ENCODE measurements at regions not wholly inside any gene's neighbourhood (a gene's known extent, or its start where the extent isn't known, plus 50 kb on each side); places are given as distances from the start of the nearest gene placed in this dataset.
"Not testable (repeated sequence)": the region's sequence is repeated elsewhere in the genome, so short reads cannot be mapped to it uniquely, and the experiment has no call there.

- no peak for DNase-seq (ENCODE audit: low read depth)
Observed at GRCh38 chr2:129820908-129821307, 158.6 kb upstream of the RAB6C start.

- no peak for DNase-seq (ENCODE audit: low read depth)
Observed at GRCh38 chr2:129821445-129821844, 158.0 kb upstream of the RAB6C start.

- no peak for DNase-seq (ENCODE audit: low read depth)
Observed at GRCh38 chr2:129823044-129823443, 156.4 kb upstream of the RAB6C start.

GRCh38 chr2:129827311-129828090 lies 152.0 kb upstream of the RAB6C start:
- no peak for DNase-seq (ENCODE audit: low read depth)

GRCh38 chr2:129828792-129829191 lies 150.7 kb upstream of the RAB6C start:
- no peak for DNase-seq (ENCODE audit: low read depth)

GRCh38 chr2:129829588-129829987 lies 149.9 kb upstream of the RAB6C start:
- DNase-seq (ENCODE audit: low read depth), result no peak

- DNase-seq (ENCODE audit: low read depth), result no peak
Observed at GRCh38 chr2:129831018-129831417, 148.4 kb upstream of the RAB6C start.

GRCh38 chr2:129833465-129833864 lies 146.0 kb upstream of the RAB6C start:
- DNase-seq (ENCODE audit: low read depth), result not testable (repeated sequence)

GRCh38 chr2:129847043-129847442 lies 132.4 kb upstream of the RAB6C start:
- DNase-seq (ENCODE audit: low read depth), result no peak

- DNase-seq (ENCODE audit: low read depth), result no peak
Observed at GRCh38 chr2:129849559-129850160, 129.8 kb upstream of the RAB6C start.

GRCh38 chr2:129857200-129857599 lies 122.3 kb upstream of the RAB6C start:
- DNase-seq (ENCODE audit: low read depth), result no peak

- DNase-seq (ENCODE audit: low read depth), result no peak
Observed at GRCh38 chr2:129859175-129859574, 120.3 kb upstream of the RAB6C start.

- DNase-seq (ENCODE audit: low read depth), result no peak
Observed at GRCh38 chr2:129860088-129860487, 119.4 kb upstream of the RAB6C start.

GRCh38 chr2:129861666-129862288 lies 117.7 kb upstream of the RAB6C start:
- DNase-seq (ENCODE audit: low read depth), result no peak

- no peak for DNase-seq (ENCODE audit: low read depth)
Observed at GRCh38 chr2:129862668-129863067, 116.8 kb upstream of the RAB6C start.

GRCh38 chr2:129863350-129863749 lies 116.1 kb upstream of the RAB6C start:
- DNase-seq (ENCODE audit: low read depth), result no peak

- DNase-seq (ENCODE audit: low read depth), result no peak
Observed at GRCh38 chr2:129864719-129865118, 114.7 kb upstream of the RAB6C start.

GRCh38 chr2:129865976-129866375 lies 113.5 kb upstream of the RAB6C start:
- no peak for DNase-seq (ENCODE audit: low read depth)

- no peak for DNase-seq (ENCODE audit: low read depth)
Observed at GRCh38 chr2:129866391-129866790, 113.1 kb upstream of the RAB6C start.

- no peak for DNase-seq (ENCODE audit: low read depth)
Observed at GRCh38 chr2:129868151-129868550, 111.3 kb upstream of the RAB6C start.

GRCh38 chr2:129870685-129871241 lies 108.7 kb upstream of the RAB6C start:
- no peak for DNase-seq (ENCODE audit: low read depth)

GRCh38 chr2:129872446-129872845 lies 107.0 kb upstream of the RAB6C start:
- DNase-seq (ENCODE audit: low read depth), result no peak

GRCh38 chr2:129876541-129876940 lies 102.9 kb upstream of the RAB6C start:
- DNase-seq (ENCODE audit: low read depth), result no peak
